HG02938 (cell line): ENCODE measurements at regions not wholly inside any gene's neighbourhood (a gene's known extent, or its start where the extent isn't known, plus 50 kb on each side); places are given as distances from the start of the nearest gene placed in this dataset.
"Not testable (repeated sequence)": the region's sequence is repeated elsewhere in the genome, so short reads cannot be mapped to it uniquely, and the experiment has no call there.

Experiments
- ATAC-seq: cut with Tn5 transposase; IDR thresholded peaks from one replicate; pipeline ENCODE4 v1.9.1; 2021; ENCODE audit warnings: mild to moderate bottlenecking, moderate library complexity; ENCODE audit not compliant: unreplicated experiment

DNA sequence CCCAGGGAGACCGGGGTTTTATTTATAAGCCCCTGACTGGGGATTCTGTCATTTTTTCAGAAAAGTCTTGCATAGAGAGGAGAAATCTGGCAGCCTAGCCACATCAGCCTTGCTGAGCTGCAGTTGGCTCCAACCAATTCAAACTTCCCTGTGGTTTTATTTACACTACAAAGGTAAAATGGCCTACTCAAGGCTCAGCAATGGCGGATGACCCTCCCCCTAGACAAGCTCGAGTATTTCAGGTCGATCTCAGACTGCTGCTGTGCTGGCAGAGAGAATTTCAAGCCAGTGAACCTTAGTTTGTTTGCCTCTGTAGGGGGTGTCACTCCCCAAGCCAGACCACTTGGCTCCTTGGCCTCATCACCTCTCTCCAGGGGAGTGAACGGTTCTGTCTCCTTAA, 52.9 kb downstream of the CDY2A start:
- ATAC-seq: not testable (repeated sequence)

DNA sequence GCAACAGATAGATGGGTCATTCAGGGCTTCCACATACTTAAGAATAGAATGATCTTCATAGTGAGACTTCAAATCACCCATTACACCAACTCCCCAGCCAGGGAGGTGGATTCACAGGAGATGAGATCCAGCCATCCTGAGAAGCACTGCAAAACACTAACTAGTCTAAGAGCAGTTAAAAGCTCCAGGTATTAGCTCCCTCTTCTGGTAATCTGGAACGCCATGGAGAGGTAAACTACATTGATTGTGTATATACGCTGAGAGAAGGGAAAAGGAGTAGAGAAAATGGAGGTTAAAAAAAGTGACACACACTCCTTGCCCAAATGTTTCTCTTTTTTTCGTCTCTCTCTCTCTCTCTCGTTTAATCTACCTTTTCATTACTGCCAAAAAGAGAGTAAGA, 60.3 kb downstream of the CDY2A start:
- not testable (repeated sequence) for ATAC-seq

DNA sequence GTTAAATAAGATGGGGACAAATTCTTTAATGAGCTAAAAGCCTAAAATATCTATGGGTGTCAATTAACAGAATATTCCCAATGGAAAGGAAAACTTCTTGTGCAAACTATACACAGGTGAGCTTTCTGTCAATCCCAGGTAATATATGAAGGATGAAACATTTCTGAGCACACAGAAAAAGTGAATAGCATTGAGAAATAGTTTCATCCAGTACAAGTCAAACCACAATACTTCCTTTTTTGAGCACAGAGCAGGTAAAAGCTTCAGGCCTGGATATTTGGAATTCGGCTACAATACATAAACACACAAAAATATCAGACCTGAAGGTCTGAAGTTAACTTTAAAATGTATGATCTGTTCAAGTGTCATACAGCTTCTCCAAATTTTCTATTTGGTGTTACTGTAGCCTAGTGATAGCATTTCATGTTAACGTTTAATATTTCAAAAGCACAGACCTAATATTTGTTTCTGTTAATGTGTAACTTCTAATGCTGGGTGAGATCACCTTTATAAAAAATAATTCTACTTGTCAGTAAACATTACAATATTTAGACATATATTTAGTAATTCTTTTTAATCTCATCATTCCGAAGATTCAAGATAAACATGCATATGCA, 60.9 kb downstream of the CDY2A start:
- ATAC-seq: not testable (repeated sequence)

DNA sequence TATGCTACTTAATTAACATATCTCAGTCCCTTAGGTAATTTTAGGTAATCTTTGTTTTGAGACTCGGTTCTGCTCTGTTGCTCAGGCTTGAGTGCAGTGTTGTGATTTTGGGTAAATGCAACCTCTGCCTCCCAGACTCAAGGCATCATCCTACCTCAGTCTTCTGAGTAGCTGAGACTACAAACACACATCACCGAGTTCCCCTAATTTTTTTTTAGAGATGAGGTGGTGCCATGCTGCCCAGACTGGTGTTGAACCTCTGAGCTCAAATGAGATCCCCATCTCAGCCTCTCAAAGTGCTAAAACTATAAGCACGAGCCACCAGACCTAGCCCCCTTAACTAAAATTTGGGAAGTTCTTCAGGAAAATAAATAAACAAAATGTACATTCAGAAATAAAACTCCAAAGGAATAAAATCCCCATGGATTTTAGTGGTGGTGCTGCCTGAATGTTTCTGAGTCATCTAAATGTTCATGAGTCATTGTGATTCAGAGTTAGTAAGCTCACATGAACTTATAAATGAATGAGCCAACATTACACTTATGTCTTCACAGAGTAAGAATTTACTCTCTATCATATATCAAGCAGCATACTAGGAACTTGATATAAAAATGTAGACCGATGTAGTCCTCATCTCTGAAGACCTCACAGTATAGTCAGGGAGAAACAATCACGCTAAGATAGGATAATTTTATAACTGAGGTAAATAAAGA, 62.5 kb downstream of the CDY2A start:
- ATAC-seq: not testable (repeated sequence)

DNA sequence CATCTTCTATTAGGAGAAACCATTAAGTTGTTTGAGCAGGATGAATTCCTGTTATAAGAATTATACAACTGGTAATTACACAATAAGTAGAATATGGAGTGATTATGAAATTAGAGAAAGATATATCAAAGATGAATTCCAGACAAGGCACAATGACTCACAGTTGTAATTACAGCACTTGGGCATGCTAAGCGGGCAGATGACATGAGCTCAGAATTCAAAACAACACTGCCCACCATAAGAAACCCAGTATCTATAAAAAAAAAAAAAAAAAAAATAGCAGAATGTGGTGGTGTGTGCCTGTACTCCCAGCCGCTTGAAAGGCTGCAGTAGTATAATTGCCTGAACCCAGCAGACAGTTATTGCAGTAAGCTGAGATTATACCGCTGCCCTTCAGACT, 67.4 kb downstream of the CDY2A start:
- not testable (repeated sequence) for ATAC-seq

DNA sequence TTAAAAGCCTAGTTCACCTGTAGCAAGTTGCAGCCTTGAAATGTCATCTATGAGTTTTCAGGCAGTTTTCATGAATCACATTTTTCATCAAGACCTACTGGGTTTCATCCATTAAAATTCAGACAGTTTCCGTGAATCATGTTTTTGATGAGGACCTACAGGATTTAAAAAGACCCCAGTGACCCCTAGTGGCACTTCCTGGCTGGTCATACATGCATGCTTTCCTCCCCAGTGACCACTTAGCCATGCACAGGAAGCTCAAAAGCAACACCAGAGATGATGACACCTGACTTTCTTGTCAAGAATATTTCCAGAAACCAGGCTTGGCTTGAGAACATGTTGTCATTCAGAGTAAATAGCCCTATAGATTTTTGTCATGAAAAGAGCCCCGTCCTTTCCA, 80.1 kb downstream of the CDY2A start:
- not testable (repeated sequence) for ATAC-seq

DNA sequence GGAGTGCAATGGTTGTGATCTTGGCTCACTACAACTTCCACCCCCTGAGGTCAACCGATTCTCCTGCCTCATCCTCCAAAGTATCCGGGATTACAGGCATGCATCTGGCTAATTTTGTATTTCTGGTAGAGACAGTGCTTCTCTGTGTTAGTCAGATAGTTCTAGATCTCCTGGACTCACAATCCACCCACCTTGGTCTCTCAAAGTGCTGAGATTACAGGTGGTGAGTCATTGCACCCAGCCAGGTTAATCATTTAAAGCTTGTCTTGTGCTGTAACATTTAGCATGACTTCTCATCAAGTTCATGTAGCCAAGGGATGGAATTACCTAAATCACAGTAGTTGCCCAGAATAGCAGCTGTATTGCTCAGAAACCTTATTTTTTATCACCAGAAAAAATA, 92.8 kb downstream of the CDY2A start:
- ATAC-seq: not testable (repeated sequence)

DNA sequence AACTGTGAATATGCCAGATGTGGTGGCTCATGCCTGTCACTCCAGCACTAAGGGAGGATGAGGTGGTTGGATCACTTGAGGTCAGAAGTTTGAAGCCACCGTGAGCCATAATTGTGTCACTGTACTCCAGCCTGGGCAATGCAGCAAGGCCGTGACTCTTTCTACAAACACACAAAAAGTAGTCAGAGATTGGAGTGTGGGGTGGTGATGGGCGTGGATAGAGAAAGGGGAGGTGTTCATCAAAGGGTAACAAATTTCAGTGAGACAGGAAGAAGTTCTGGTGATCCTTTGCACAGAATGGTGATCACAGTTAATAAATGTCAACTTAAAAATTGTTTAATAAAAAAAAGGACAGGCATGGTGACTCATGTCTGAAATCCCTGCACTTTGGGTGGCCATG, 112.1 kb downstream of the CDY2A start:
- not testable (repeated sequence) for ATAC-seq

DNA sequence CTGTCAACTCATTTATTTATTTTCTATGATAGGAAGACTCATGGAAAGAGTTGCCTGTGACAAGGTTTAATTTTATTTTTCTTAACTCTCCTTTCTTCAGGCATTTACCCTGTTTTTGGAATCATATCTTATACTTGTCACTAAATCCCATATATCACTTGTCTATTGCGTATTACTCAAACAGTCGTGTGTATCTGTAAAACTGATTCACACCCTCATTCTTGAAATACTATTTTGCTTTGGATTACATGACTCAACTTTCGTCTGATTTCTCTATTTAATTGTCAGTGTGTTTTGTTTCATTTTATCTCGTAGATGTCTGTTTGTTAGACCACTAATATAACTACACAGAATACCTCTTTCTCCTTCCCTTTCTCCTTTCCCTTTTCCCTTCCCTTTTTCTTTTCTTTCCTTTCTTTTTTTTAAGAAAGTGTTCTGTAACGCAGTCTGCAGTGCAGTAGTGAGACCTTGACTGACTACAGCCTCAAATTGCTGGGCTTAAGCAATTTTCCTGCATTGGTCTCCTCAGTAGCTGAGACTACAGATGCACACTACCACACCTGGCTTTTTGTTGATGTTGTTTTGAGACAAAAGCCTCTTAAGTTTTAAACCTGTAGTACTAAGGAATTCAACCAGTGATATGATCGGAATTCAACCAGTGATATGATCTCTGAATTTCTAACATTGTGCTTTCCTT, 113.9 kb downstream of the CDY2A start:
- ATAC-seq: not testable (repeated sequence)

DNA sequence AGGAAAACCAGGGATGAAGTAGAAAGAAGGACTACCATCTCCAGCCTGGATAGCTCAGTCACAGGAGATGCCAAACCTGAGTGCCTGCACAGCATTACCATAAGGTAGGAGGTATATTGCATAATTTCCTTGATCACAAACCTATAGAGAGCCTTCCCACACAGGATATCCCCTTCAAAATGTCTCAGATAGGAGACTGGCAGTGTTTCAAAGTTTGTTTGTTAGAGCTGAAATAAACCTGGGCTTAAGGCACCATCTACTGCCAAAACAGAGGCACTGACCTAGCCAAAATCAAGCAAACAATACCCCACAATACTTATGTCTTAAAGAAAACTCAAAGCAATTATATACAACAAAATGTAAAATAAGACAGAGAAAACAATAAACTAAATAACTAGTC, 120.8 kb downstream of the CDY2A start:
- not testable (repeated sequence) for ATAC-seq

DNA sequence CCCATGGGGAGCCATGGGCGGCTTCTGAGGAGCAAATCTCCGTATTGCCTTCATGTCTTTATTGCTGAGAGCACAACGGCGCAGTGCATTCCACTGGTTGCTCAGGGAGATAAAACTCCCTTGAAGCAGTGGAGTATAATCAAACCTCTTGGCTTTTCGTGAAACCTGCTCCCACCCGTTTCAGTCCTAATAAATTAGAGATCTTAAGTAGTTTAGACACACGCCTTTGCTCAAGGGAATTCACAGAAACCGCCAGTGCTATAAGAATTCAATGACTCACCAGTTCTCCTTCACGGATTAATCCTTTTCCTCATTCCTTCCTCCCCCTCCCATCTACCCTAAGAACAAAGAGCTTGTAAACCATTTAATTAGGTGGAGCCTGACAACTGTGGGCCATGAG, 127.0 kb downstream of the CDY2A start:
- ATAC-seq: not testable (repeated sequence)

DNA sequence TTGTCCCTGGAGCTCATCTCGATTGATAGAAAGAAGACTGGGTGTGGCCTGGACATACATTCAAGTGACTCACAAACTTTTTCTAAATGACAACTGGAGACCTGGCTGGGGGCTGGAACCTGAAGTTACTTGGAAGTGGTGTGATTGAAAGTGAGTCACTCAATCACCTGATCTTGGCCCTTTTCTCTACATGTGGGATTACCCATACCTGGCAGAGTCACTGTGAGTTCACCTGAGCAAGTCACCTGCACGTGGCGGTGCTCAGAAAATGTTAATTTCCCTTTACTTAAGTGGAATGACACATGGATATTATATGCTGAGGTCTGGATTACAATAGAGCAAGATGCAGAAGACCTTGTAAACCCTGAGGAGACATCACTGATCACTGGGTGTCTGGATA, 140.2 kb downstream of the CDY2A start:
- ATAC-seq: not testable (repeated sequence)

DNA sequence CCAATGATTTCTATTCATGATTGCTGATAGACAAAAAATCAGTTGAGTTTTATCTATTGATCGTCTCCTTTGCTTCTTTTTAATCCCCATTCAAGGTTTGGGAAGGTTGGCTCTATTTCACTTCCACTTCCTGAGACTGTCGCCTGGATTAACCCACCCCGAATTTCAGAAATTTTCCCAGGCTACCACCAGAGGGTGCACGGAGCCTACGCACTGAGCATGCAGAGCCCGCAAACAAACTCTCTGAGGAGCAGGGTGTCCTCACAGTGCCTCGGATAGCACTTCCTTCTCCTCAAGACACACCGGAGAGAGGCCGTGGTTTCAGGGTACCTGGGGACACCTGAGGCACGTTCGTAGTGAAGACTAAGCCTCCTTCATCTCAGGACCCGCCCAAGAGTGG, 150.5 kb downstream of the CDY2A start:
- not testable (repeated sequence) for ATAC-seq

DNA sequence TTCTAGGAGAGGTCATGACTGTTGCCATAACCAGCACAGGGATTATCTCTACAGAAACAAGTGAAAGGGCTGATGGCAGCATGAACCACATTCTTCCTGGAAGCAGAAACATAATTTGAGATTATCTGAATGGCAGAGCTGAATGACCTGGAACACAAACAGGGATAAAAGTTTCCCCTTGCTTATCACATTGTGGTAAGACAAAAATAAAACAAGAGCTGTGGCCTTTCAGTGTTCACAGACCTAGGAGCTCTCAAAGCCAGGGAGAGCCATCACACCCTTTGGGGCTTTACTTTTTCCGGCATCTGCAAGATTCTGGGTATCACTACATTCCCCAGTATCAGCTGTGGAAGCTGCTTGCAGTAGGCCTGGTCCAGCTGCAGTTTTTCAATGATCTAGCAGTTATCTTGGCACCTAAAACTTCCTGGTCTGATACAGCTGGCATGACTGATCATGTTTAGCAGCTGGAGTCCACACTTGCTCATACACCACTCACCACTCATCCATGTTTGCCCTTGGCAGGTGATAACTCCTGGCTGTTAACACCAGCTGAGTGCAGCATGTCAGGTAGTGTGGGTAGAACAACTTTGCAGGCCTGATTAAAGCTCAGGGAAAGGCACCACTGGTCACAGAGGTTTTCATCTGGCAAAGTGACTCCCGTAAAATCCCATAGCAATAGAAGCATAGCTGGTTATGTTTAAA, 163.5 kb downstream of the CDY2A start:
- not testable (repeated sequence) for ATAC-seq

DNA sequence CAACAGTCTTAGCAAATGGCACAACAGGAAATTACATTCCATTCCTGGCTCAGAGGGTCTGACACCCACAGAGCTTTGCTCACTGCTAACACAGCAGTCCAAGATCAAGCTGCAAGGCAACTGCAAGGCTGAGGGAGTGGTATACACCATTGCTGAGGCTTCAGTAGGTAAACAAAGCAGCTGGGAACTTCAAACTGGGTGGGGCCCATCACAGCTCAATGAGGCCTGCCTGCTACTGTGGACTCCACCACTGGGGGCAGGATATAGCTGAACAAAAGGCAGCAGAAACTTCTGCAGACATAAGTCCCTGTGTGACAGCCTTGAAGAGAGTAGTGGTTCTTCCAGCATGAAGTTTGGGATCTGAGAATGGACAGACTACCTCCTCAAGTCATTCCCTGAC, 212.0 kb downstream of the CDY2A start:
- ATAC-seq: not testable (repeated sequence)

DNA sequence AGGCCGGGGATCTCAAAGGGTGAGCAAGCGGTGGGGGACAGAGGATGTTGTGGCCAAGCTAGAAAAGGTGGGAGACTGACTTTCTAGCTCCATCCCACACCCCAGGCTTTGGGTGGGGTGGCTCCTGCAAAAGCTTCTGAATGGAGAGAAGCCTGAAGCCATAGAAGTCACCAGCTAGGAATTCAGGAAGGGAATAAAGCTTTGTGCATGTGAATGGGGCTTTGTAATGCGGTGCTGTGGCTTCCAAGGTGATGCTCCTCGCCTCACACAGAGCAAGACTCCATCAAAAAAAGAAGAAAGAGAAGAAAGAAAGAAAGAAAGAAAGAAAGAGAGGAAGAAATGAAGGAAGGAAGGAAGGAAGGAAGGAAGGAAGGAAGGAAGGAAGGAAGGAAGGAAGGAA, 237.0 kb downstream of the CDY2A start:
- not testable (repeated sequence) for ATAC-seq

DNA sequence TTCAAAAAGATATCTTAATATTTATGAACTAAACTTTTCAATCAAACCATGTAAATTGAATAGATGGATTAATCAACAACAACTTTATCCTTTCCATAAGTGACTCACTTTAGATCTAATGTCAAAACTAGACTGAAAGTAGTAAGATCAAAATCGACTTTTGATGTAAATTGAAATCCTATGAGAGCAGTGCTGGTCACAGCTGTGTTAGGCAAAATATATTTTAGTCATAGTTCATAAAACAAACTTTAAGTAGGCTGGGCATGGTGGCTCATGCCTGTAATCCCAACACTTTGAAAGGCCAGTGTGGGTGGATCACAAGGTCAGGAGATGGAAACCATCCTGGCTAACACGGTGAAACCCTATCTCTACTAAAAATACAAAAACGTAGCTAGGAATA, 245.5 kb downstream of the CDY2A start:
- not testable (repeated sequence) for ATAC-seq

DNA sequence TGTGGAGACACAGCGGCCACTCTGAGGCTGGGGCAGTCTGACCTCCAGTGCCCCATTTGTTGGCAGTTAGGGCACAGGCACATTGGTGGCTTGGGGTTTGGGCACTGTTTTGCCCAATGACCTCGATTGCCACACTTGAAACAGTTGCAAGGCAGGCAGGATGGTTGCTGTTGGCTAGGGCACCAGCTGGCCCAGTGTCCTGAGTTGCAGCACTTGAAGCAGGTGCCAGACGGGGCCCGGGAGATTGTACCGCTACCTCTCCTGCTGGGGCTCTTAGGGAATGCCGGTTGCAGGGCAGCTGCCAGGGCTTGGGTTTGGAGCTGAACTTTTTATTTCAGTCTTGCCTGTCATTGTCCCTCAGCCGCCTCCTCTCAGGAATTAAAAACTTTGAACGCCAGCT, 252.2 kb upstream of the HSFY1 start:
- ATAC-seq: not testable (repeated sequence)

DNA sequence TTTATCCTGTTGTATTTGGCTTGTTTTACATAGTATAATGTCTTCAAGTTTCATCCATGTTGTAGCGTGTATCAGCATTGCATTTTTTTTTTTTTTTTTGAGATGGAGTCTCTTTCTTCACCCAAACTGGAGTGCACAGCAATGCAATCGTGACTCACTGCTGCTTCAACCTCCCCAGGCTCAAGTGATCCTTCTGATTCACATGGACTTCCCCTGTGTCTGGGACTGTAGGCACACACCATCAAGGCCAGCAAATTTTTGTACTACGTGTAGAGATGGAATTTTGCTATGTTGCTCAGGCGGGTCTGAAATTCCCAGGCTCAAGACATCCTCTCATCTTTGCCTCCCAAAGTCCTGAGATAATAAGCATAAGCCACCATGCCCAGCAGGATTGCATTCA, 248.1 kb upstream of the HSFY1 start:
- not testable (repeated sequence) for ATAC-seq

DNA sequence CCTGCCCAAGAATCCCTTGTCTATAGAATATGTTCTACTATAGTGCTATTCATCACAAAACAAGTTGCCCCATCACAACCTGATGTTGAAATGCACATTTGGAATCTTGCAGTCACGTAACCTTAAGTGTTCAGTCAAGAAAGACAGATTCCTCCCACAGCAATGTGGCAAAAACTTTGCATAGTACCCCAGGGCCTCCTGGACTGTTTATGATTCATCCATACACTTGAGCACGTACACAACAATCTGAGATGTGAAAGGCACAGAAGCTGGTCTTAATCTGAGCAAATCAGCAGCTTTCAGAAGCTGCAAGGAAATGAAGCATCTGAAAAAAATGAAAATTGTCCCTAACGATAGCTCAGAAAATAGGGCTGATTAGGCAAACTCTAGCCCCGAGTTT, 240.2 kb upstream of the HSFY1 start:
- ATAC-seq: not testable (repeated sequence)

DNA sequence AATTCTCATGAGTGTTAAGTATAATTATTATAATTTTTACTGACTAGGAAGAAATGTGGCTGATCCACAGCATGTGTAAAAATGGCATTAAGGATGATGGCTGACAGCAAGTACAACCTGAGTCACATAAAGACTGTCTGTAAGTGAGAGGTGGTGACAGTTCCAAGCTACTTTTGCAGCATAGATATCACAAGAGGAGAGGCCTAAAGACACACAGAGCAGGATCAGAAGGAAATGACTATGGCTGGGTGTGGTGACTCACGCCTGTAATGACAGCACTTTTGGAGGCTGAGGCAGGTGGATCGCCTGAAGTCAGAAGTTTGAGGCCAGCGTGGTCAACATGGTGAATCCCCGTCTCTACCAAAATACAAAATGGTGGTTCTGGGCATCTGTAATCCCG, 234.7 kb upstream of the HSFY1 start:
- not testable (repeated sequence) for ATAC-seq
